BLaER1 (cell line): ENCODE measurements at regions not wholly inside any gene's neighbourhood (a gene's known extent, or its start where the extent isn't known, plus 50 kb on each side); places are given as distances from the start of the nearest gene placed in this dataset.
A peak's percentile ranks its signal among the peaks of the same experiment; 100 is the strongest.
"Not testable (repeated sequence)": the region's sequence is repeated elsewhere in the genome, so short reads cannot be mapped to it uniquely, and the experiment has no call there.

Experiments
- H3K27ac ChIP-seq: shearing (Covaris generic); formaldehyde crosslinking; 2 replicates; pipeline ENCODE4 v1.8.1; 2022
- H3K27me3 ChIP-seq: shearing (Covaris generic); formaldehyde crosslinking; 2 replicates; pipeline ENCODE4 v1.8.1; 2022
- H3K36me3 ChIP-seq: shearing (Covaris generic); formaldehyde crosslinking; 2 replicates; pipeline ENCODE4 v1.8.1; 2022
- H3K4me1 ChIP-seq: shearing (Covaris generic); formaldehyde crosslinking; 2 replicates; pipeline ENCODE4 v1.8.1; 2022
- H3K4me2 ChIP-seq: shearing (Covaris generic); formaldehyde crosslinking; 2 replicates; pipeline ENCODE4 v1.8.1; 2022
- H3K4me3 ChIP-seq: shearing (Covaris generic); formaldehyde crosslinking; 2 replicates; pipeline ENCODE4 v1.8.1; 2022
- H3K9ac ChIP-seq: shearing (Covaris generic); formaldehyde crosslinking; 2 replicates; pipeline ENCODE4 v1.8.1; 2022
- H3K9me3 ChIP-seq: shearing (Covaris generic); formaldehyde crosslinking; 2 replicates; pipeline ENCODE4 v1.8.1; 2022
- H4K20me1 ChIP-seq: shearing (Covaris generic); formaldehyde crosslinking; 2 replicates; pipeline ENCODE4 v1.8.1; 2022
- Cebpa-rat ChIP-seq: shearing (Covaris generic); IDR thresholded peaks from 2 replicates; pipeline ENCODE4 v1.8.1; 2022

- Histone ChIP-seq H3K36me3 (no peaks in the 10 kb centered on the region), H4K20me1 (no peaks in the 10 kb centered on the region), H3K27ac (0 out of 2 replicates have a peak overlapping the region, but pooled peaks have one; percentile 30), H3K4me2 (peak overlapping the region; percentile 70), H3K4me3 (no peak overlapping the region), H3K9me3 (no peaks in the 10 kb centered on the region), H3K9ac (no peak overlapping the region), H3K4me1 (peaks cover 60% of the 10 kb centered on the region), H3K27me3 (no peaks in the 10 kb centered on the region)
- no peak for TF ChIP-seq Cebpa-rat
Observed at GRCh38 chrX:150229030-150229429, 134.1 kb upstream of the MAMLD1 start.

- Histone ChIP-seq H3K9me3 (no peaks in the 10 kb centered on the region), H3K9ac (no peak overlapping the region), H3K4me2 (peak overlapping the region; percentile 70), H3K4me3 (no peak overlapping the region), H3K4me1 (peaks cover 55% of the 10 kb centered on the region), H3K27ac (peak overlapping the region; percentile 30; the same call in 1 of the 2 replicates), H3K27me3 (no peaks in the 10 kb centered on the region), H4K20me1 (no peaks in the 10 kb centered on the region), H3K36me3 (no peaks in the 10 kb centered on the region)
- no peak for TF ChIP-seq Cebpa-rat
Observed at GRCh38 chrX:150229481-150229880, 133.6 kb upstream of the MAMLD1 start.

DNA sequence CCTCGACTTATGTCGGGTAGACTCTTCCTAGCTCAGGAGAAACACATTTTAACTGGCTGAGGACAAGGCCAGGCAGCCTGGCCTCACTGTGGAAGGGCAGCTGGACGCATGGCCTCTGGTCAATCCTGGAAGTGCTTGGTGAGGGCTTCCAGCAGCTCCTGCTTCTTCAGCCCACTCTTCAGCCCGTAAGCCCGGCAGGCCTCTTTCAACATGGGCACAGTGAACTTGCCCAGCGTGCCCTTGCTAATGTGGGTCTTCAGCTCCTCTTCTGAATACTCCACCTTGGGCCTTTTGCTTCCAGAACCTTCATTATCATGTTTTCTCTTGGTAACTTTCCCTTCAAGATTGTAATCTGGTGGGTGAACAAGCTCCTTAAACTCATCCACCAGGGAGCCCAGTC, 132.2 kb upstream of the MAMLD1 start:
- H3K27ac ChIP-seq, H3K4me2 ChIP-seq, H3K9me3 ChIP-seq, H3K27me3 ChIP-seq, H3K36me3 ChIP-seq, H4K20me1 ChIP-seq, H3K9ac ChIP-seq, H3K4me3 ChIP-seq: not testable (repeated sequence)
- peaks cover 41% of the 10 kb centered on the region for H3K4me1 ChIP-seq

DNA sequence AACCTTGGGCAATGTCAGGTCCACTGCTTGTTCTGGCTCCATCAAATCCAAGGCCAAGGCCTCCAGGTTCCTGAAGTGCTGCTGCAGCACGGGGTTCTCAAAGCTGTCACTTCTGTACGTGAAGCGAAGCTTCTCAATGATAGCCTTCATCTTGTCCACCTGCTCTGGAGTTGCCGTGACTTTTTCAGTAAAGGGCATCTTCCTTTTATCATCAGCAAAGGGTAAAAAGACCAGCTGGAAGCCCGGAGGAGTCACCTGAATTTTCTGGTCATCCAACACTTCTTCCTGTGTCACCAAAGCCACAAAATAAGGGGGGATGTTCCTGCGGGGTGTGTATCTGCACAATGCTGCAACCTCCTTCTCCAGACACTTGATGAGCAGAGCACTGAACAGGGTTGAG, 131.7 kb upstream of the MAMLD1 start:
- H3K27me3 ChIP-seq, H3K9ac ChIP-seq, H3K4me3 ChIP-seq, H4K20me1 ChIP-seq, H3K27ac ChIP-seq, H3K9me3 ChIP-seq, H3K4me2 ChIP-seq, H3K36me3 ChIP-seq: not testable (repeated sequence)
- H3K4me1 ChIP-seq: peaks cover 36% of the 10 kb centered on the region

- H3K4me2 ChIP-seq, H4K20me1 ChIP-seq, H3K4me3 ChIP-seq, H3K27me3 ChIP-seq, H3K9ac ChIP-seq, H3K9me3 ChIP-seq, H3K27ac ChIP-seq, H3K36me3 ChIP-seq: not testable (repeated sequence)
- H3K4me1 ChIP-seq: peaks cover 28% of the 10 kb centered on the region
Observed at GRCh38 chrX:150232222-150232621, 130.9 kb upstream of the MAMLD1 start.

DNA sequence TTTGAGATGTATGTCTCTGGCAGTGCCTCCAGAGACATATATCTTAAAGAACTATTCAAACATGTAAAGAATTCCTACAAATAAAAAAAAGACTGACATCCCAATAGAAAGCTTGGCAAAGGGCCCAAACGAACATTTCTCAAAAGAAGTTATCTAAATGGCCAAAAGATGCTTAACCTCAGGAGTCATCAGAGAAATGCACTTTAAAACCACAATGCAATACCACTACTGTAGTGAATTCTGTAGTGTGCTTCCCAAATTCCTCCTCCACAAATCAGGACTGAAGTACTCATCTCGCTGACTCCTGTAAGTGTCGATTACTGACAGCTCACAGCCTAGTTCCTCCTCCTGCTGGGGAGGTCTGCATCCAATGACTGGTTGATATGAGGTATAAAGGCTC, 129.0 kb upstream of the MAMLD1 start:
- Histone ChIP-seq H3K4me1 (peaks cover 9% of the 10 kb centered on the region), H3K4me3 (no peak overlapping the region), H3K4me2 (no peak overlapping the region), H3K27ac (no peak overlapping the region), H3K9ac (no peak overlapping the region), H3K36me3 (no peaks in the 10 kb centered on the region), H4K20me1 (no peaks in the 10 kb centered on the region), H3K27me3 (no peaks in the 10 kb centered on the region), H3K9me3 (no peaks in the 10 kb centered on the region)
- no peak for TF ChIP-seq Cebpa-rat

GRCh38 chrX:150236327-150236726, 126.8 kb upstream of the MAMLD1 start:
- no peak overlapping the region for H3K4me3 ChIP-seq
- H3K27ac ChIP-seq: no peak overlapping the region
- H3K27me3 ChIP-seq: no peaks in the 10 kb centered on the region
- H3K9me3 ChIP-seq: no peaks in the 10 kb centered on the region
- no peak overlapping the region for H3K9ac ChIP-seq
- H3K36me3 ChIP-seq: no peaks in the 10 kb centered on the region
- no peak overlapping the region for H3K4me2 ChIP-seq
- H4K20me1 ChIP-seq: no peaks in the 10 kb centered on the region
- TF ChIP-seq Cebpa-rat: no peak
- H3K4me1 ChIP-seq: no peaks in the 10 kb centered on the region

GRCh38 chrX:150238632-150239382, 124.3 kb upstream of the MAMLD1 start:
- Histone ChIP-seq H3K4me2 (no peak overlapping the region), H3K27ac (no peak overlapping the region), H3K36me3 (no peaks in the 10 kb centered on the region), H3K9me3 (no peaks in the 10 kb centered on the region), H3K27me3 (no peaks in the 10 kb centered on the region), H3K4me3 (no peak overlapping the region), H3K4me1 (no peaks in the 10 kb centered on the region), H3K9ac (no peak overlapping the region), H4K20me1 (no peaks in the 10 kb centered on the region)
- TF ChIP-seq Cebpa-rat: no peak

DNA sequence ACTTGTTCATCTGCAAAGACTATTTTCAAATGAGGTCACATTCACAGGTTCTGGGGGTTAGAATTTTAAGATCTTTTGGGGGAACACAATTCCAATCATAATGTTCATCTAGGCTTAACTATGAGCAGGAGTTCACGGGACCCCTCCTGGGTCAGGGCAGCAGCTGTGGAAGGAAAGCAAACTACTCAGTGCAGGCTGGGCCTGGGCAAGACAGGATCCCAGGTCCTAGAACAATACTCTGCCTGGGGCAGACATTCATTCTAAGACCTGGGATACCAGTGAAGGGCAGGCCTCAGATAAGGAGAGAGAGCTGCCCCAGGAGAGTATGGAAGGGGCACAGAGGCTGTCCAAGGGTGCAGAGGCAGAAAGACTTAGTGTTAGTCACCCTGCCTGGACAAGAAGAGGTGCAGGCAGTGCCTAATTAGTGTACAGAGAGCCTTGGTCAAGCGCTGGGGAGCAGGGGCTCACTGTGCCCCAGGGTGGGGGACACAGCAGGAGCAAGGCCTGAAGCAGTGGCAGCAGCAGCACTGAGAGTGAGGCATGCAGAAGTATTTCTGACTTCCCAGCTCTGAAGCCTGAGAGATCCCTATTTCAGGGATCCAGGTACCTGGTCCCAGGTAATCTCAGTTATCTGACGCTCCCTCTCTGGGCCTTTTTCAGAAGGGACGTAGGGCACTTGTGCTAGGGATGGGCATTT, 123.0 kb upstream of the MAMLD1 start:
- Histone ChIP-seq H4K20me1 (no peaks in the 10 kb centered on the region), H3K9ac (no peak overlapping the region), H3K36me3 (no peaks in the 10 kb centered on the region), H3K4me2 (no peak overlapping the region), H3K27ac (no peak overlapping the region), H3K4me1 (no peaks in the 10 kb centered on the region), H3K9me3 (no peaks in the 10 kb centered on the region), H3K4me3 (no peak overlapping the region), H3K27me3 (no peaks in the 10 kb centered on the region)
- no peak for TF ChIP-seq Cebpa-rat

GRCh38 chrX:150240643-150240970, 122.5 kb upstream of the MAMLD1 start:
- no peaks in the 10 kb centered on the region for H4K20me1 ChIP-seq
- no peak overlapping the region for H3K27ac ChIP-seq
- no peaks in the 10 kb centered on the region for H3K4me1 ChIP-seq
- no peaks in the 10 kb centered on the region for H3K9me3 ChIP-seq
- no peak for TF ChIP-seq Cebpa-rat
- H3K27me3 ChIP-seq: no peaks in the 10 kb centered on the region
- no peak overlapping the region for H3K4me2 ChIP-seq
- no peaks in the 10 kb centered on the region for H3K36me3 ChIP-seq
- H3K9ac ChIP-seq: no peak overlapping the region
- no peak overlapping the region for H3K4me3 ChIP-seq
